Keratinocyte (primary cell): ENCODE measurements at regions not wholly inside any gene's neighbourhood (a gene's known extent, or its start where the extent isn't known, plus 50 kb on each side); places are given as distances from the start of the nearest gene placed in this dataset.

Experiments used
- DNase-seq: peaks from one replicate; pipeline ENCODE4 v3.0.0-alpha.2; 2011; ENCODE audit warnings: low read depth, missing footprints, low spot score
- FAIRE-seq: peaks from 2 replicates; lab custom pipeline; 2011; peaks lifted over from hg19 to GRCh38; lab: Jason Lieb, UNC
- H2AFZ ChIP-seq: 2 replicates; pipeline ENCODE4 v1.6.0; 2012; ENCODE audit warnings: low read length, control low read depth, inconsistent platforms; ENCODE audit not compliant: control insufficient read depth
- H3K27ac ChIP-seq: 2 replicates; pipeline ENCODE4 v1.5.1; 2011; ENCODE audit warnings: low read length; ENCODE audit not compliant: control insufficient read depth, insufficient read depth
- H3K27me3 ChIP-seq: 3 replicates; pipeline ENCODE4 v1.6.0; 2011; ENCODE audit warnings: low read length; ENCODE audit not compliant: control insufficient read depth, insufficient read depth; ENCODE audit errors: extremely low read depth
- H3K36me3 ChIP-seq, 2 experiments: 2 replicates in 1 of 2; 3 replicates in 1 of 2; pipeline ENCODE4 v1.5.1; 2011; ENCODE audit warnings: low read length in 2 of 2, mild to moderate bottlenecking in 1 of 2; ENCODE audit not compliant: control insufficient read depth in 2 of 2, insufficient read depth in 2 of 2; ENCODE audit errors: extremely low read depth in 1 of 2
- H3K4me1 ChIP-seq: 3 replicates; pipeline ENCODE4 v1.5.1; 2011; ENCODE audit warnings: low read length; ENCODE audit not compliant: control insufficient read depth, insufficient read depth; ENCODE audit errors: extremely low read depth
- H3K4me2 ChIP-seq: 3 replicates; pipeline ENCODE4 v1.6.0; 2011; ENCODE audit warnings: low read depth, low read length; ENCODE audit not compliant: control insufficient read depth, insufficient read depth; ENCODE audit errors: extremely low read depth
- H3K4me3 ChIP-seq, 3 experiments: fragments of 200-600 bp in 1 of 3; sonication (generic) in 1 of 3; 2 replicates in 2 of 3; 3 replicates in 1 of 3; pipeline ENCODE4 v1.5.1; 2011 to 2016; ENCODE audit warnings: low read length in 3 of 3, mild to moderate bottlenecking in 3 of 3, control low read depth in 2 of 3, inconsistent platforms in 1 of 3, low read depth in 1 of 3, mixed read lengths in 1 of 3, mixed run types in 1 of 3, moderate library complexity in 1 of 3; ENCODE audit not compliant: control insufficient read depth in 2 of 3, insufficient read depth in 2 of 3; ENCODE audit errors: extremely low read depth in 1 of 3
- H3K79me2 ChIP-seq: 2 replicates; pipeline ENCODE4 v1.6.0; 2012; ENCODE audit warnings: low read length; ENCODE audit not compliant: control insufficient read depth, insufficient read depth
- H3K9ac ChIP-seq: 3 replicates; pipeline ENCODE4 v1.6.0; 2011; ENCODE audit warnings: low read length; ENCODE audit not compliant: control insufficient read depth, insufficient read depth; ENCODE audit errors: extremely low read depth
- H3K9me1 ChIP-seq: 3 replicates; pipeline ENCODE4 v1.6.0; 2011; ENCODE audit warnings: low read length; ENCODE audit not compliant: control insufficient read depth, insufficient read depth; ENCODE audit errors: extremely low read depth
- H3K9me3 ChIP-seq: 2 replicates; pipeline ENCODE4 v1.5.1; 2012; ENCODE audit warnings: low read depth, low read length; ENCODE audit not compliant: control insufficient read depth
- H4K20me1 ChIP-seq: 3 replicates; pipeline ENCODE4 v1.6.0; 2011; ENCODE audit warnings: low read length; ENCODE audit not compliant: control insufficient read depth, insufficient read depth; ENCODE audit errors: extremely low read depth
- EZH2 ChIP-seq: IDR thresholded peaks from one replicate; pipeline ENCODE4 v1.6.1; 2012; ENCODE audit warnings: inconsistent platforms, mild to moderate bottlenecking, low read length, moderate library complexity
- dilution Hi-C: fragments of 300-500 bp; cut with MboI; formaldehyde crosslinking; loops from one replicate; pipeline ENCODE4 v1.7.0; 2020; ENCODE audit warnings: low sequenced_read_pairs; ENCODE audit not compliant: extremely low pct_ligation_motif_present
- TF ChIP-seq, protein P1 (sequence below), 3 experiments: IDR thresholded peaks in 1 of 3; conservative IDR thresholded peaks in 1 of 3; optimal IDR thresholded peaks in 1 of 3; 2 replicates in 2 of 3; 3 replicates in 1 of 3; pipeline versions ENCODE3 to v1.5.1; 2011; ENCODE audit warnings: low read length in 3 of 3, mild to moderate bottlenecking in 3 of 3, moderate library complexity in 2 of 3, control low read depth in 1 of 3, inconsistent platforms in 1 of 3; ENCODE audit not compliant: insufficient read depth in 2 of 3; ENCODE audit errors: extremely low read depth in 1 of 3

GRCh38 chr13:62432906-62433305, 1017.3 kb upstream of the PCDH20 start:
- Histone ChIP-seq H3K4me1 (no peaks in the 10 kb centered on the region), H3K9ac (no peak overlapping the region), H4K20me1 (no peaks in the 10 kb centered on the region), H3K4me2 (no peak overlapping the region), H3K9me3 (no peaks in the 10 kb centered on the region), H3K9me1 (no peaks in the 10 kb centered on the region), H3K27ac (no peak overlapping the region), H3K4me3 (no peak overlapping the region), H3K27me3 (no peaks in the 10 kb centered on the region), H3K79me2 (no peaks in the 10 kb centered on the region), H2AFZ (no peak overlapping the region), H3K36me3 (no peaks in the 10 kb centered on the region)
- DNase-seq (no peak), FAIRE-seq (no peak)
- TF ChIP-seq EZH2: no peak
- dilution Hi-C loops: no loop called here

DNA sequence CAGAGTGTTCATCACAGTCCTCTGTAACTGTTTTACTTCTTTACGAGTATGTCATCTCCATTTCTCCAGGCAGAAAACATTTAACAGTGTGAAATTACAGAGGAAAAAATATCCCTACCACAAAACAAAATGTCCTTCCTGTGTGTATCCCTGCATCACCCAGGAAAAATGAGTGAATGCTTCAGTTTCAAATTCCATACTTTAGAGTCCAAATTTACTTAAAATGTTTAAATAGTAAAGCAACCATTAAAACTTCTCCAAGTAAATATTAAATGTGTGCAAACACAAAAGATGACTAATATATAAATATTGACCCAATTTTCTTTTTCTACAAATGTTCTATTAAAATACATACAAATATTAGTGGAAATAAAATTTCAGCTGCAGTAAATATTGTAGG, 1016.6 kb upstream of the PCDH20 start:
- Histone ChIP-seq H3K27me3 (no peaks in the 10 kb centered on the region), H2AFZ (no peak overlapping the region), H3K4me3 (no peak overlapping the region), H3K36me3 (no peaks in the 10 kb centered on the region), H3K4me2 (no peak overlapping the region), H3K27ac (no peak overlapping the region), H3K9me1 (no peaks in the 10 kb centered on the region), H3K79me2 (no peaks in the 10 kb centered on the region), H3K9me3 (no peaks in the 10 kb centered on the region), H3K9ac (no peak overlapping the region), H4K20me1 (no peaks in the 10 kb centered on the region), H3K4me1 (no peaks in the 10 kb centered on the region)
- DNase-seq (no peak), FAIRE-seq (no peak)
- dilution Hi-C loops: no loop called here
- TF ChIP-seq EZH2: no peak
- TF ChIP-seq, protein P1, sequence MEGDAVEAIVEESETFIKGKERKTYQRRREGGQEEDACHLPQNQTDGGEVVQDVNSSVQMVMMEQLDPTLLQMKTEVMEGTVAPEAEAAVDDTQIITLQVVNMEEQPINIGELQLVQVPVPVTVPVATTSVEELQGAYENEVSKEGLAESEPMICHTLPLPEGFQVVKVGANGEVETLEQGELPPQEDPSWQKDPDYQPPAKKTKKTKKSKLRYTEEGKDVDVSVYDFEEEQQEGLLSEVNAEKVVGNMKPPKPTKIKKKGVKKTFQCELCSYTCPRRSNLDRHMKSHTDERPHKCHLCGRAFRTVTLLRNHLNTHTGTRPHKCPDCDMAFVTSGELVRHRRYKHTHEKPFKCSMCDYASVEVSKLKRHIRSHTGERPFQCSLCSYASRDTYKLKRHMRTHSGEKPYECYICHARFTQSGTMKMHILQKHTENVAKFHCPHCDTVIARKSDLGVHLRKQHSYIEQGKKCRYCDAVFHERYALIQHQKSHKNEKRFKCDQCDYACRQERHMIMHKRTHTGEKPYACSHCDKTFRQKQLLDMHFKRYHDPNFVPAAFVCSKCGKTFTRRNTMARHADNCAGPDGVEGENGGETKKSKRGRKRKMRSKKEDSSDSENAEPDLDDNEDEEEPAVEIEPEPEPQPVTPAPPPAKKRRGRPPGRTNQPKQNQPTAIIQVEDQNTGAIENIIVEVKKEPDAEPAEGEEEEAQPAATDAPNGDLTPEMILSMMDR (optimal IDR thresholded peaks at IDR 0.05 in 1 of 3, IDR thresholded peaks at IDR 0.05 in 1 of 3, conservative IDR thresholded peaks at IDR 0.05 in 1 of 3; ENCODE audit: extremely low read depth in 1 of 3, insufficient read depth in 2 of 3, low read length in 3 of 3): no peak

- Histone ChIP-seq H3K79me2 (no peaks in the 10 kb centered on the region), H3K4me2 (no peak overlapping the region), H3K9me3 (no peaks in the 10 kb centered on the region), H3K27ac (no peak overlapping the region), H3K4me3 (no peak overlapping the region), H3K4me1 (no peaks in the 10 kb centered on the region), H2AFZ (no peak overlapping the region), H3K9me1 (no peaks in the 10 kb centered on the region), H3K9ac (no peak overlapping the region), H4K20me1 (no peaks in the 10 kb centered on the region), H3K36me3 (no peaks in the 10 kb centered on the region), H3K27me3 (no peaks in the 10 kb centered on the region)
- TF ChIP-seq, protein P1 (optimal IDR thresholded peaks at IDR 0.05 in 1 of 3, IDR thresholded peaks at IDR 0.05 in 1 of 3, conservative IDR thresholded peaks at IDR 0.05 in 1 of 3; ENCODE audit: extremely low read depth in 1 of 3, insufficient read depth in 2 of 3, low read length in 3 of 3): no peak
- TF ChIP-seq EZH2: no peak
- dilution Hi-C loops: no loop called here
- FAIRE-seq (no peak), DNase-seq (no peak)
Measured at GRCh38 chr13:62431852-62432251, 1016.2 kb upstream of the PCDH20 start.
